IMR-90 (cell line): ENCODE measurements at regions not wholly inside any gene's neighbourhood (a gene's known extent, or its start where the extent isn't known, plus 50 kb on each side); places are given as distances from the start of the nearest gene placed in this dataset.

Experiments
- ATAC-seq: fragments of 200-7000 bp; cut with Tn5 transposase; 2 replicates; pipeline ENCODE4 v1.9.1; 2020; ENCODE audit warnings: low read depth, mild to moderate bottlenecking, moderate library complexity
- BruUV-seq: library from RNA; stranded (reverse); fragments of 400-500 nt; replicated peaks from 2 replicates; lab custom pipeline; 2021; lab: Mats Ljungman, UMichigan
- CTCF ChIA-PET: fragments of 300-600 bp; formaldehyde crosslinking; extraction: SDS; loops from one replicate; lab custom pipeline; 2021; ENCODE audit warnings: antibody characterized with exemption; lab: Yijun Ruan, JAX
- POLR2A ChIA-PET: fragments of 300-600 bp; sonication (Branson Sonifier 250); formaldehyde crosslinking; loops from one replicate; lab custom pipeline; 2022; ENCODE audit warnings: antibody characterized with exemption; ENCODE audit not compliant: unreplicated experiment; lab: Charles Lee
- DNase-seq: peaks from one replicate; pipeline ENCODE4 v3.0.0; 2013
- H2AFZ ChIP-seq: replicated peaks from 2 replicates; pipeline ENCODE3; 2013; ENCODE audit warnings: low read length, mild to moderate bottlenecking; ENCODE audit not compliant: poor library complexity
- H2AK5ac ChIP-seq: 2 replicates; pipeline ENCODE4 v1.6.1; 2013; ENCODE audit warnings: low read depth, low read length, inconsistent platforms
- H2AK9ac ChIP-seq: replicated peaks from 2 replicates; pipeline ENCODE3; 2013; ENCODE audit warnings: mild to moderate bottlenecking, low read depth, low read length, moderate library complexity; ENCODE audit not compliant: poor library complexity
- H2BK120ac ChIP-seq: 2 replicates; pipeline ENCODE4 v1.6.1; 2013; ENCODE audit warnings: low read depth, low read length, inconsistent platforms
- H2BK15ac ChIP-seq: 3 replicates; pipeline ENCODE4 v1.6.1; 2013; ENCODE audit warnings: low read depth, low read length, inconsistent platforms
- H2BK20ac ChIP-seq: 2 replicates; pipeline ENCODE4 v1.6.1; 2013; ENCODE audit warnings: low read depth, mild to moderate bottlenecking, inconsistent platforms, low read length, moderate library complexity
- H2BK5ac ChIP-seq: 2 replicates; pipeline ENCODE4 v1.6.1; 2013; ENCODE audit warnings: mild to moderate bottlenecking, low read depth, low read length, inconsistent platforms; ENCODE audit not compliant: poor library complexity, severe bottlenecking
- H3K14ac ChIP-seq: replicated peaks from 2 replicates; pipeline ENCODE4 v1.6.1; 2013; ENCODE audit warnings: low read depth, low read length, inconsistent platforms
- H3K18ac ChIP-seq: 2 replicates; pipeline ENCODE4 v1.6.1; 2013; ENCODE audit warnings: low read depth, low read length, control low read depth
- H3K23ac ChIP-seq: 2 replicates; pipeline ENCODE4 v1.6.1; 2013; ENCODE audit warnings: low read depth, low read length, inconsistent platforms
- H3K27ac ChIP-seq: 2 replicates; pipeline ENCODE4 v1.5.1; 2013; ENCODE audit warnings: mild to moderate bottlenecking, control low read depth, low read length; ENCODE audit not compliant: insufficient read depth
- H3K27me3 ChIP-seq: 2 replicates; pipeline ENCODE4 v1.6.1; 2013; ENCODE audit warnings: low read length; ENCODE audit not compliant: control insufficient read depth, insufficient read depth
- H3K36me3 ChIP-seq: 2 replicates; pipeline ENCODE4 v1.6.1; 2013; ENCODE audit warnings: low read length, mixed read lengths; ENCODE audit not compliant: control insufficient read depth, insufficient read depth
- H3K4ac ChIP-seq: 2 replicates; pipeline ENCODE4 v1.6.1; 2013; ENCODE audit warnings: low read depth, low read length, inconsistent platforms
- H3K4me1 ChIP-seq: 2 replicates; pipeline ENCODE4 v1.6.1; 2013; ENCODE audit warnings: low read length, mixed read lengths; ENCODE audit not compliant: control insufficient read depth, insufficient read depth
- H3K4me2 ChIP-seq: 2 replicates; pipeline ENCODE4 v1.6.1; 2013; ENCODE audit warnings: low read depth, mild to moderate bottlenecking, control low read depth, low read length, moderate library complexity
- H3K4me3 ChIP-seq: 2 replicates; pipeline ENCODE4 v1.5.1; 2013; ENCODE audit warnings: low read depth, mild to moderate bottlenecking, control low read depth, low read length, moderate library complexity; ENCODE audit not compliant: insufficient read depth
- H3K56ac ChIP-seq: 2 replicates; pipeline ENCODE4 v1.6.1; 2013; ENCODE audit warnings: low read length, inconsistent platforms; ENCODE audit not compliant: insufficient read depth; ENCODE audit errors: extremely low read depth
- H3K79me1 ChIP-seq, 2 experiments: 2 replicates each; pipeline ENCODE4 v1.6.1; 2013; ENCODE audit warnings: low read length in 2 of 2, inconsistent platforms in 1 of 2, low read depth in 1 of 2
- H3K9ac ChIP-seq: 2 replicates; pipeline ENCODE4 v1.6.1; 2013; ENCODE audit warnings: low read depth, low read length, control low read depth
- H3K9me1 ChIP-seq: 2 replicates; pipeline ENCODE4 v1.6.1; 2013; ENCODE audit warnings: low read length, inconsistent platforms; ENCODE audit not compliant: insufficient read depth
- H3K9me3 ChIP-seq: 2 replicates; pipeline ENCODE4 v1.6.1; 2013; ENCODE audit warnings: low read length; ENCODE audit not compliant: control insufficient read depth, insufficient read depth
- H4K20me1 ChIP-seq: 2 replicates; pipeline ENCODE4 v1.6.1; 2013; ENCODE audit warnings: low read length, inconsistent platforms; ENCODE audit not compliant: insufficient read depth
- H4K5ac ChIP-seq: 2 replicates; pipeline ENCODE4 v1.6.1; 2013; ENCODE audit warnings: mild to moderate bottlenecking, low read depth, low read length, control low read depth
- H4K8ac ChIP-seq, 2 experiments: 2 replicates each; pipeline ENCODE4 v1.6.1; 2013; ENCODE audit warnings: low read depth in 2 of 2, low read length in 2 of 2, control low read depth in 1 of 2, inconsistent platforms in 1 of 2
- H4K91ac ChIP-seq: 2 replicates; pipeline ENCODE4 v1.6.1; 2013; ENCODE audit warnings: low read depth, low read length, inconsistent platforms; ENCODE audit not compliant: insufficient read depth
- NFE2L2 ChIP-seq: fragments of 150-350 bp; IDR thresholded peaks from 2 replicates; pipeline ENCODE4 v1.6.1; 2016; ENCODE audit warnings: low read depth, mild to moderate bottlenecking, low read length
- POLR2A ChIP-seq: IDR thresholded peaks from 2 replicates; pipeline ENCODE4 v1.6.1; 2012; ENCODE audit warnings: mild to moderate bottlenecking, low read depth, low read length
- WGBS, 2 experiments: methylation state at CpG; one replicate each; pipeline versions ENCODE4 v1.1.5 to v1.1.7; 2013; ENCODE audit warnings: missing lambda C conversion rate in 2 of 2; ENCODE audit not compliant: insufficient read length in 1 of 2; ENCODE audit errors: extremely low coverage in 2 of 2; 5-methylcytosine and 5-hydroxymethylcytosine counted together
- dilution Hi-C: fragments of 300-500 bp; cut with HindIII; formaldehyde crosslinking; loops from one replicate; pipeline ENCODE4 v1.14.3; 2018; ENCODE audit warnings: low sequenced_read_pairs; ENCODE audit not compliant: unreplicated experiment
- in situ Hi-C: fragments of 300-500 bp; cut with MboI; formaldehyde crosslinking; loops from 3 replicates; pipeline ENCODE4 v1.14.3; 2019; ENCODE audit warnings: low sequenced_read_pairs, inconsistent platforms, mixed read lengths
- intact Hi-C: fragments of 100-400 bp; cut with micrococcal nuclease; formaldehyde crosslinking; loops from 2 replicates; pipeline ENCODE4 v1.10.0; 2022

- TF ChIP-seq NFE2L2 (no peak), POLR2A (peak; percentile 46)
- peaks cover 16% of the 10 kb centered on the region; the same call in 1 of the 2 replicates for H3K4me1 ChIP-seq
- H3K9me3 ChIP-seq, result no peaks in the 10 kb centered on the region
- WGBS, 2 experiments, result no CpG with 5 or more reads among the region's 4 CpGs
- peak overlapping the region; percentile 25 for H2BK5ac ChIP-seq
- H2AK9ac ChIP-seq, result no peak overlapping the region
- H4K8ac ChIP-seq, result no peak overlapping the region; a peak in 2 of 4 replicates
- H3K56ac ChIP-seq, result no peak overlapping the region
- H3K18ac ChIP-seq, result peak overlapping the region; percentile 0; the same call in 1 of the 2 replicates
- ChIA-PET POLR2A (no interaction called here), CTCF (interaction anchor here (0.6 to 1.0 kb wide), 2 partner anchors 12 to 329 kb away, joined by 3 read pairs; no protein-coding TSS in a partner anchor)
- H3K27ac ChIP-seq, result no peak overlapping the region
- H3K4ac ChIP-seq, result peak overlapping the region; percentile 3; the same call in 1 of the 2 replicates
- H3K23ac ChIP-seq, result no peak overlapping the region
- H2BK120ac ChIP-seq, result peak overlapping the region; percentile 48
- H2BK20ac ChIP-seq, result peak overlapping the region; percentile 6
- no peak overlapping the region for H2AFZ ChIP-seq
- H4K91ac ChIP-seq, result peak overlapping the region; percentile 53
- no peak overlapping the region for H3K9ac ChIP-seq
- H3K14ac ChIP-seq, result peak overlapping the region; percentile 39; the same call in 1 of the 2 replicates
- peak overlapping the region; percentile 39; the same call in 1 of the 2 replicates for H4K5ac ChIP-seq
- no peaks in the 10 kb centered on the region for H4K20me1 ChIP-seq
- DNase-seq, result no peak
- no peak overlapping the region for H3K4me2 ChIP-seq
- no peak overlapping the region; the same call in 1 of the 2 replicates for H2AK5ac ChIP-seq
- no peaks in the 10 kb centered on the region for H3K36me3 ChIP-seq
- H3K9me1 ChIP-seq, result peaks cover 9% of the 10 kb centered on the region
- H2BK15ac ChIP-seq, result peak overlapping the region; percentile 3; the same call in 2 of the 3 replicates
- no TSS peak for BruUV-seq
- in situ Hi-C loops, result loop anchor here (25.0 kb wide), 1 partner anchor 540 kb away; no protein-coding TSS in a partner anchor
- H3K79me1 ChIP-seq, result no peaks in the 10 kb centered on the region
- dilution Hi-C loops, result no loop called here
- no peaks in the 10 kb centered on the region for H3K27me3 ChIP-seq
- no peak for ATAC-seq
- intact Hi-C loops, result no loop called here
- no peak overlapping the region for H3K4me3 ChIP-seq
Observed at GRCh38 chr10:62577076-62577475, 202.9 kb downstream of the ZNF365 start.
